Uterus (tissue), 3 donors: ENCODE measurements at regions not wholly inside any gene's neighbourhood (a gene's known extent, or its start where the extent isn't known, plus 50 kb on each side); places are given as distances from the start of the nearest gene placed in this dataset.

Experiments
- DNase-seq, 2 donors: peaks; one replicate each; pipeline ENCODE4 v3.0.0-alpha.2; 2019 to 2020
- H3K27ac ChIP-seq, 2 donors: fragments of 200-600 bp; sonication (generic); 1 replicate in 1 of 2; 2 replicates in 1 of 2; pipeline ENCODE4 v1.5.1; 2016 to 2018
- H3K27me3 ChIP-seq, 2 donors: fragments of 200-600 bp; sonication (generic); one replicate each; pipeline ENCODE4 v1.5.1; 2018 to 2019; ENCODE audit warnings: control low read depth in 1 of 2
- H3K36me3 ChIP-seq, 2 donors: fragments of 200-600 bp; sonication (generic); one replicate each; pipeline ENCODE4 v1.5.1; 2019; ENCODE audit warnings: control low read depth in 1 of 2
- H3K4me1 ChIP-seq, 2 donors: fragments of 200-600 bp; sonication (generic); one replicate each; pipeline ENCODE4 v1.5.1; 2018 to 2019; ENCODE audit warnings: control low read depth in 1 of 2
- H3K4me3 ChIP-seq, 2 donors: fragments of 200-600 bp; sonication (generic); 1 replicate in 1 of 2; 2 replicates in 1 of 2; pipeline ENCODE4 v1.5.1; 2018 to 2019; ENCODE audit warnings: mild to moderate bottlenecking in 1 of 2
- H3K9me3 ChIP-seq, 2 donors: fragments of 200-600 bp; sonication (generic); one replicate each; pipeline ENCODE4 v1.5.1; 2019; ENCODE audit warnings: control low read depth in 1 of 2
- POLR2A ChIP-seq, 2 donors: fragments of 450-650 bp; IDR thresholded peaks; one replicate each; pipeline ENCODE4 v1.6.1; 2016; ENCODE audit warnings: antibody characterized with exemption in 2 of 2, mild to moderate bottlenecking in 1 of 2, moderate library complexity in 1 of 2
- intact Hi-C: fragments of 100-400 bp; cut with DNase I; formaldehyde crosslinking; loops from one replicate; pipeline ENCODE4 v1.15.1; 2023; ENCODE audit warnings: low total_unique reads
- TF ChIP-seq, protein P1 (sequence below), 4 experiments: fragments of 200-600 bp in 2 of 4; fragments of 450-650 bp in 2 of 4; sonication (generic) in 2 of 4; IDR thresholded peaks; one replicate each; pipeline ENCODE4 v1.5.1; 2016 to 2019; ENCODE audit warnings: antibody characterized with exemption in 4 of 4, mild to moderate bottlenecking in 2 of 4, moderate library complexity in 1 of 4
- donor health status: DM: yes; HTN: yes; CAD: no.

DNA sequence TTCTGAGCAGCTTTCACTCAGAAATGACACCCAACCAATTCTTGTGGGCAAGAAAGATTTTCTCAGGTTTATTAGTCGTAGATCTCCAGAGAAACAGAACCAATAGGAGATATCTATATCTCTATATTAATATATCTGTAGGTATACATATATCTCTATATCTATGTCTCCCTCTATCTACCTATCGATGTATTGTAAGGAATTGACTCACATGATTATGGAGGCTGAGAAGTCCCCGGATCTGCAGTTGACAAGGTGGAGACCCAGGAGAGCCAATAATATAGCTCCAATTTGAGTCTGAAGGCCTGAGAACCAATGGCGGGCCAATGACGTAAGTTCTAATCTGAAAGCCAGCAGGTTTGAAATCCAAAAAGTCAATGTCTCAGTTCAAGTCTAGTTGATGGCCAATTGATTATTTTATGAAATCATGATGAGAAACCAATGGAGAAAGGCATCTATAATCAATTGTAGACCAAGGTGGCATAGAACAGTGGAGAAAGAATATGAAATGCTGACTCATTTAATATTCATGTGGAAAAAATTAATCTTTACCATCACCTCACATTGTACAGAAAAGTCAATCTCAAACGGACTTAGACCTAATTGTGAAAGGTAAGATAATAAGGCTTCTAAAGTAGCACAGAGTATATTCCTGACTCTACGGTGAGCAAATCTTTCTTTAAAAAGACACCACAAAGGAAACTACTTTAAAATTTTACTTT is 65.6 kb upstream of the CHRNA7 start:
- Histone ChIP-seq H3K4me1 (no peaks in the 10 kb centered on the region), H3K27ac (no peak overlapping the region), H3K9me3 (no peaks in the 10 kb centered on the region), H3K4me3 (no peak overlapping the region), H3K27me3 (no peaks in the 10 kb centered on the region), H3K36me3 (no peaks in the 10 kb centered on the region)
- no peak for DNase-seq
- no peak for TF ChIP-seq POLR2A (IDR thresholded peaks at IDR 0.05)
- intact Hi-C loops, result no loop called here

DNA sequence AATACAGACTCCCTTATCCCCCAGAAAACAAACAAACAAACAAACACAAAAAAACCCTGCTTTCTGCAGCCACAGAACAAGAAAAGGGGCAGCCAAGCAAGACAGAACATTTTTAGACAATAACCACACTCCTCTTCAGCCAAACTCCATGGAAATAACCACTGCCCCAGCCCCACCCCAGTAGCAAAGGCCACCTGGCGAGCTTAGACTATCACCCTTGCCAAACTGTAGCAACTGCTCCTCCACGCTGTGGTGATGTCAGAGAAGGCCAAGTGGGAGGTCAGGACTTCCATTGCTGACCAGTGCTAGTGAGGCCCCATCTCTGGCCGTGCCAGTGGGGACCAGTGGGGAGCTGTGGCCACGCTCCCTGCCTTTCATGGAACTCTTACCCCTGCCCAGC is 60.3 kb upstream of the CHRNA7 start:
- no peak for DNase-seq
- intact Hi-C loops, result no loop called here
- no peak for TF ChIP-seq POLR2A (IDR thresholded peaks at IDR 0.05)
- TF ChIP-seq, protein P1, sequence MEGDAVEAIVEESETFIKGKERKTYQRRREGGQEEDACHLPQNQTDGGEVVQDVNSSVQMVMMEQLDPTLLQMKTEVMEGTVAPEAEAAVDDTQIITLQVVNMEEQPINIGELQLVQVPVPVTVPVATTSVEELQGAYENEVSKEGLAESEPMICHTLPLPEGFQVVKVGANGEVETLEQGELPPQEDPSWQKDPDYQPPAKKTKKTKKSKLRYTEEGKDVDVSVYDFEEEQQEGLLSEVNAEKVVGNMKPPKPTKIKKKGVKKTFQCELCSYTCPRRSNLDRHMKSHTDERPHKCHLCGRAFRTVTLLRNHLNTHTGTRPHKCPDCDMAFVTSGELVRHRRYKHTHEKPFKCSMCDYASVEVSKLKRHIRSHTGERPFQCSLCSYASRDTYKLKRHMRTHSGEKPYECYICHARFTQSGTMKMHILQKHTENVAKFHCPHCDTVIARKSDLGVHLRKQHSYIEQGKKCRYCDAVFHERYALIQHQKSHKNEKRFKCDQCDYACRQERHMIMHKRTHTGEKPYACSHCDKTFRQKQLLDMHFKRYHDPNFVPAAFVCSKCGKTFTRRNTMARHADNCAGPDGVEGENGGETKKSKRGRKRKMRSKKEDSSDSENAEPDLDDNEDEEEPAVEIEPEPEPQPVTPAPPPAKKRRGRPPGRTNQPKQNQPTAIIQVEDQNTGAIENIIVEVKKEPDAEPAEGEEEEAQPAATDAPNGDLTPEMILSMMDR (IDR thresholded peaks at IDR 0.05), result no peak

DNA sequence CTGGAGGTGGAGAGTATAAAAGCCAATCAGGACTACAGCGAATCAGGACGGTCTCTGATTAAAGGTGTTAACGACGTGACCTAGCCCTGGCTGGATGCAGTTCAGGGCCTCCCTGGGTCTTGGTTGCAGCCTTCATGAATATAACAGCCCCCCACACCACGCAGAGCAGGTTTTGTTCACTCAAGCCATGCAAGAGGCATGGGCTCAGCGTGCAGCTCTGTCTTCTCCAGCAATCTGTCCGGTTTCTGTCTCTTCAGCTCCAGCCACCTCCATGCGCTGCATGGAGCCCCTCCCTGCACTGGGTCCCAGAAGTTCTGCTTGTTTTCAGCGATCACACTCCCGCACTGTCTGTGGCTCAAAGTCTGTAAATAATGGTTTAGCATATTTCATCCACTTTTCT is 57.1 kb upstream of the CHRNA7 start:
- Histone ChIP-seq H3K27me3 (no peaks in the 10 kb centered on the region), H3K27ac (no peak overlapping the region), H3K9me3 (no peaks in the 10 kb centered on the region), H3K36me3 (no peaks in the 10 kb centered on the region), H3K4me3 (no peak overlapping the region), H3K4me1 (no peaks in the 10 kb centered on the region)
- intact Hi-C loops, result no loop called here
- TF ChIP-seq, protein P1 (IDR thresholded peaks at IDR 0.05), result no peak
- no peak for TF ChIP-seq POLR2A (IDR thresholded peaks at IDR 0.05)
- no peak for DNase-seq

More for the DNA sequence above, 60.3 kb upstream of the CHRNA7 start:
- no peaks in the 10 kb centered on the region for H3K9me3 ChIP-seq
- H3K4me3 ChIP-seq, result no peak overlapping the region
- H3K36me3 ChIP-seq, result no peaks in the 10 kb centered on the region
- H3K27ac ChIP-seq, result no peak overlapping the region
- H3K27me3 ChIP-seq, result no peaks in the 10 kb centered on the region
- no peaks in the 10 kb centered on the region for H3K4me1 ChIP-seq

DNA sequence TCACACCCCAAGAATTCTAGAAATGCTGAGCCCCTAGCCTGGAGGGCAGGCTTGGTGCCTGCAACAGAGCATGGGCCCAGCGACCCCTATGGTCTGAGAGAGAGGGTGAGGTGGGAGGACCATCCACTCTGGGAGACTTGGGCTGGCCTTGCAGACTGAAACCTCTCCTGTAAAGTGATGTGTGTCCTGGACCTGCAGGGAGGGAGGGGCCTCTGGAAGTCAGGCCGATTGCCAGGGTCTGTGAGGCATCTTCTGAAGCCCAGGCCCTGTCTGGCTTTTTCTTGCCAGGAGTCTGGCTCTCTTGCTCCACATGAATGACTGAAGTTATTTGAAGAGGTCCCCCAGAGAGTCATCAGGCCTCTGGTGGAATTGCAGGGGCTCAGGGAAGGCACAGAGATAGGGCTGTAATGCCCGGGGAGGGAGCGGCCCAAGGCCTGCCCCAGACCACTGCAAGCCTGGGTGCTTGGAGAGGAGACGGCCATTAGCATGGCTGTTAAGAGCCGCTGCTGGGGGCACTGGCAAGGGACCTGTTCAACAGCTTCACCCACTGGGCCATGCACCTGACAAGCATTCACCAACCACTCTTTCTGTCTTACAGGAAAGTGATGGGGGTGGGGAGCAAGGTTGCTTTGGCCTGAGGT is 56.0 kb upstream of the CHRNA7 start:
- intact Hi-C loops, result no loop called here
- Histone ChIP-seq H3K27ac (no peak overlapping the region), H3K36me3 (no peaks in the 10 kb centered on the region), H3K4me3 (no peak overlapping the region), H3K27me3 (no peaks in the 10 kb centered on the region), H3K9me3 (no peaks in the 10 kb centered on the region), H3K4me1 (no peaks in the 10 kb centered on the region)
- TF ChIP-seq, protein P1 (IDR thresholded peaks at IDR 0.05), result no peak
- TF ChIP-seq POLR2A (IDR thresholded peaks at IDR 0.05), result no peak
- no peak for DNase-seq

DNA sequence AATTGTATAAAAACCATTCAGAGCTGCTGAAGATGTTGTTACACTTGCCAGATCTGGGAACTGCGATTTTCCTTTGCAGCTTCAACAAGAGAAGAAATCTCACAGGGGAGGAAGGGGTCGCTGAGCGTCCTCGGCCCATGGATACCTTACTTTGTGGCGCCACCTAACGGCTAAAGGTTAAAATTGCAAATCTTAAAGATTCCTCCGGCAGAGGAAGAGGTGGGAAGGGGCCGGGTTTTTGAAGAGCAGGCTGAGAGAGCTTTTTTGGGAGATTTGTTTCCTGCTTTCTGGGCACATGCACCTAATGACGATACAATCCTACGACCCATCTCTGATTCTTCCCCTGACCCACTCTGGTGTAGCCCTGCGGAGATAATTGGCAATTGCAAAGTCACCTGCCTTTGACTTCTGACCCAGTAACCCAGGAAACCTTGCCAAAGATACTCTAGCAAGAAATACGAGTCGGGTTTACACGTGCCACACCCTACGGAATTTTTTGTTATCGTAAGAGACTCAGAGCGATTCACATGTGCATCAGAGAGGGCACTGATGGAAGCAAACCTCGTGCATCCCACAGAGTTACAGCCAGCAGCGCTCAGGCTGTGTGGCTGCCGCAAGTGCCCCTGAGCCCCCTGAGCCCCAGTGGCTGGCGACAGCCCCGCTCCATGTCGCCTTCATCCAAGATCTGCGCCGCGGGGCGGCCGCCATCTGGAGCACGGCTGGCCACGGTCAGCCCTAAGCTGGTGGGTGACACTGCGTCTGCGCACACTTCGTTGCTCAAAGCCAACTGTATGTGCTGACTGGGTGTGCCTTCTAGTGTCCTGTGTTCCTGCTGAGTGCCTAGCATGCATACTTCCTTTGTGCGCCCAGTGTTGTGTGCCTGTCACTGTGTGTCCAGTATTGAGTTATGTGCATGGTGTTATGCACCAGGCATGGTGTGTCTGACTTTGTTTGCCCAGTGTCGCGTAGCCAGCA is 55.2 kb upstream of the CHRNA7 start:
- no peak overlapping the region for H3K4me3 ChIP-seq
- no peaks in the 10 kb centered on the region for H3K4me1 ChIP-seq
- no peaks in the 10 kb centered on the region for H3K9me3 ChIP-seq
- intact Hi-C loops, result no loop called here
- H3K27ac ChIP-seq, result no peak overlapping the region
- H3K36me3 ChIP-seq, result no peaks in the 10 kb centered on the region
- TF ChIP-seq, protein P1 (IDR thresholded peaks at IDR 0.05), result peak in 3 of 4 experiments; percentile 28 to 31 (median 29)
- TF ChIP-seq POLR2A (IDR thresholded peaks at IDR 0.05), result no peak
- H3K27me3 ChIP-seq, result no peaks in the 10 kb centered on the region
- DNase-seq, result no peak
